ENCODE measurements at regions not wholly inside any gene's neighbourhood (a gene's known extent, or its start where the extent isn't known, plus 50 kb on each side); places are given as distances from the start of the nearest gene placed in this dataset.
A peak's percentile ranks its signal among the peaks of the same experiment; 100 is the strongest.
"Not testable (repeated sequence)": the region's sequence is repeated elsewhere in the genome, so short reads cannot be mapped to it uniquely, and the experiment has no call there.

DNA sequence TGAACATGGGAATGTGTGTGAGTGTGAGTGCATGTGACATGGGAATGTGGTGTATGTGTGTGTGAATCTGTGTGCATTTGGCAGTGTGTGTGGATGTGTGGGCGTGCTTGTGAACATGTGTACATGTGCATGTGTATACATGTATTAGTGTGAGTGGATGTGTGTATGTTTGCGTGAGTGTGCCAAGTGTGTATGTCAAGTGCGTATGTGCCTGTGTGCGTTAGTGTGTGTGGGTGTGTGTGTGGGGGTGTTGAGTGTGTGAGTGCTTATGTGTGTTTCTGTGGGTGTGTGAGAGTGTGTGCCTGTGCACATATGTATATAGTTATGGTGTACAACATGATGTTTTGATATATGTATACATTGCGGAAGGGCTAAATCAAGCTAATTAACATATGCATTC lies 244.3 kb downstream of the GADD45G start:
- no peak for DNase-seq (ENCODE audit: low read depth)
- H3K4me3 ChIP-seq (ENCODE audit: low read depth, low read length), result no peak overlapping the region
- TF ChIP-seq, protein P1, sequence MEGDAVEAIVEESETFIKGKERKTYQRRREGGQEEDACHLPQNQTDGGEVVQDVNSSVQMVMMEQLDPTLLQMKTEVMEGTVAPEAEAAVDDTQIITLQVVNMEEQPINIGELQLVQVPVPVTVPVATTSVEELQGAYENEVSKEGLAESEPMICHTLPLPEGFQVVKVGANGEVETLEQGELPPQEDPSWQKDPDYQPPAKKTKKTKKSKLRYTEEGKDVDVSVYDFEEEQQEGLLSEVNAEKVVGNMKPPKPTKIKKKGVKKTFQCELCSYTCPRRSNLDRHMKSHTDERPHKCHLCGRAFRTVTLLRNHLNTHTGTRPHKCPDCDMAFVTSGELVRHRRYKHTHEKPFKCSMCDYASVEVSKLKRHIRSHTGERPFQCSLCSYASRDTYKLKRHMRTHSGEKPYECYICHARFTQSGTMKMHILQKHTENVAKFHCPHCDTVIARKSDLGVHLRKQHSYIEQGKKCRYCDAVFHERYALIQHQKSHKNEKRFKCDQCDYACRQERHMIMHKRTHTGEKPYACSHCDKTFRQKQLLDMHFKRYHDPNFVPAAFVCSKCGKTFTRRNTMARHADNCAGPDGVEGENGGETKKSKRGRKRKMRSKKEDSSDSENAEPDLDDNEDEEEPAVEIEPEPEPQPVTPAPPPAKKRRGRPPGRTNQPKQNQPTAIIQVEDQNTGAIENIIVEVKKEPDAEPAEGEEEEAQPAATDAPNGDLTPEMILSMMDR (IDR thresholded peaks at IDR 0.05; ENCODE audit: control insufficient read depth, extremely low read depth, insufficient read depth), result no peak

- TF ChIP-seq, protein P1 (IDR thresholded peaks at IDR 0.05; ENCODE audit: control insufficient read depth, extremely low read depth, insufficient read depth), result no peak
- H3K4me3 ChIP-seq (ENCODE audit: low read depth, low read length), result no peak overlapping the region
- no peak for DNase-seq (ENCODE audit: low read depth)
These were observed 245.3 kb downstream of the GADD45G start for GRCh38 chr9:89850153-89850552.

- TF ChIP-seq, protein P1 (IDR thresholded peaks at IDR 0.05; ENCODE audit: control insufficient read depth, extremely low read depth, insufficient read depth), result no peak
- peak; percentile 77 for DNase-seq (ENCODE audit: low read depth)
- no peak overlapping the region for H3K4me3 ChIP-seq (ENCODE audit: low read depth, low read length)
These were observed 246.0 kb downstream of the GADD45G start for GRCh38 chr9:89850631-89851325.

DNA sequence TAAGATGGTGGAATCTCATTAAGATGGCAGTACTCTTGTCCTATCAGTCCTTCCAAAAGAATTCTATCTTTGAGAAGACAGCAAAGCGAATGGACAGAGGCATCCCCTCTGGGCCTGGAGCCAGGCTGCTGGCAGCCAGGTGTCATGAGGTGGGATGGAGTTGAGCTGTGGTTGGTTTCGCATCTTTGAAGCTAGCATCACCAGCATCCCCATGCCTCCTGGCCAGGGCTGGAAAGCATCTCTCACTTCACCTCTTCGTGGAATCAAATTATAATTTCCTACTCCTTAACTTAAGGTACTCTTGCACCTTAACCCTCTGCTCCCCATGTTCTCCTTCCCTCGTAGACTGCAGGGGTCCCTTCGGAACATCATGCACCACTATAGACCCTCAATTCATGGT lies 248.3 kb downstream of the GADD45G start:
- TF ChIP-seq, protein P1 (IDR thresholded peaks at IDR 0.05; ENCODE audit: control insufficient read depth, extremely low read depth, insufficient read depth), result no peak
- H3K4me3 ChIP-seq (ENCODE audit: low read depth, low read length), result no peak overlapping the region
- DNase-seq (ENCODE audit: low read depth), result no peak

DNA sequence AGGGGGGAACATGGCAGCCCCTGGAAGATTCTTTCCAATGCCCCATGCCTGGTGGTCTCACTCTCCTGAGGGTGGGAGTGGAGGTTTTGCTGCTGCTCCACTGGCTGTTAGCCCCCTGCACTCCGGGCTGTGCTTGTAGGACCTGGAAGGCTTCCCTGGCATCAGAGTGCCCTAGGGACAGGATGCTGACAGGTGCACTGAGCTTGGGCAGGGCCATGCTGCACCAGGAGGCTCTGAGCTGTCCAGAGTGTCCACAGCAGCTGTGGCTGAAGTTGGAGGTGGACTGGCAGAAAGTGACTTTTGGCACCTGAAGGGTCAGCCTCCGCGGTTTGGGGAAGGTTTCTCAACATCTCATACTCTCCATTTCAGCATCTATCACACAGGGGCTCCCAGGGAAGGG lies 249.1 kb downstream of the GADD45G start:
- no peak for DNase-seq (ENCODE audit: low read depth)
- TF ChIP-seq, protein P1 (IDR thresholded peaks at IDR 0.05; ENCODE audit: control insufficient read depth, extremely low read depth, insufficient read depth), result no peak

DNA sequence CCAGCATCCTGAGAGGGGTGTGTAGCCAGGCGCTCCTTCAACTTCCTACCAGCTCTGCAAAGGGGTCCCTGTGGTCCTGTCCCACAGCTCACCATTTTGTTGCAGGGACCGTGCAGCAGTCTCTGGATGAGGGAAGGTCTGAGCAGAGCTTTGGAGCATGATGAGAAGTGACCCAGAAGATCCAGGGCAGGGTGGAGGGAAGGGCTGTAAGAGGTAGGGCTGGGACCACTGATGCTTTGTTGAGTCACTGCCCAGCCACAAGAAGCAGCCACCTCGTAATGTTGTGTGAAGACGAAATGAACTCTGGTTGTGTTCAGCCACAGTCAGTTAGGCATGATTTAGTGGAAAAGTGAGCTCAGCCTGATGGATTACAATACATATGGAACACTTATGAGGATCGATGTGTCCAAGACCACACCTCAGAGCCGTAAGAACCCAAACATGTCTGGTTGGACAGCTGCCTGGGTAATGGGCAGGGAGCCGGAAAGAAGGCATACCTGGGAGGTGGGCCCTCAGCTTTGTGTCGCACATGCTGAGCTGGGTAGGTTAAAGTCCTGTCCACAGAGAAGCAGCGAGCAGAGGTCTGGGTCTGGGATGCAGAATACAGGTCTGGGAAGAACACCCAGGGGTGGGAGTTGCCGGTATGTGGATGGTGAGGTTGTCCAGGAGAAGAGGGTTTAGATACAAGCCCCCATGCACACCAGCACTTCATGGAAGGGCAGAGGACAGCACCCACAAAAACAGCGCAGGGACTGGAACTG lies 250.1 kb downstream of the GADD45G start:
- no peak overlapping the region for H3K4me3 ChIP-seq (ENCODE audit: low read depth, low read length)
- DNase-seq (ENCODE audit: low read depth), result no peak
- TF ChIP-seq, protein P1 (IDR thresholded peaks at IDR 0.05; ENCODE audit: control insufficient read depth, extremely low read depth, insufficient read depth), result no peak

More for the DNA sequence above, 249.1 kb downstream of the GADD45G start:
- H3K4me3 ChIP-seq (ENCODE audit: low read depth, low read length), result no peak overlapping the region

GRCh38 chr9:89856296-89856695 lies 251.5 kb downstream of the GADD45G start:
- DNase-seq (ENCODE audit: low read depth); H3K4me3 ChIP-seq (ENCODE audit: low read depth, low read length): not testable (repeated sequence)

DNA sequence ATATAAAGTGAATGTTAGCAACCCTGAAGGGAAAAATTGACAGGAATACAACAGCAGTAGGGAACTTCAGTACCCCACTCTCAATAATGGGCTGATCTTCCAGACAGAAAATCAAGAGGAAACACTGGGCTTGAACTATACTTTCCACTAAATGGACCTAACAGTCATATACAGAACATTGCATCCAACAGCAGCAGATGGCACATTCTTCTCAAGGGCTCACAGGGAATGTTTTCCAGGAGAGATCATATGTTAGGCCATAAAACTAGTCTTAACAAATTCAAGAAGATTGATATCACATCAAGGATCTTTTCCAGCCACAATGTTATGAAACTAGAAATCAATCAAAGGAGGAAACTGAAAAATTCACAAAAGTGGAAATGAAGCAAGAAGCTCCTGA lies 252.1 kb downstream of the GADD45G start:
- H3K4me3 ChIP-seq (ENCODE audit: low read depth, low read length); DNase-seq (ENCODE audit: low read depth): not testable (repeated sequence)

DNA sequence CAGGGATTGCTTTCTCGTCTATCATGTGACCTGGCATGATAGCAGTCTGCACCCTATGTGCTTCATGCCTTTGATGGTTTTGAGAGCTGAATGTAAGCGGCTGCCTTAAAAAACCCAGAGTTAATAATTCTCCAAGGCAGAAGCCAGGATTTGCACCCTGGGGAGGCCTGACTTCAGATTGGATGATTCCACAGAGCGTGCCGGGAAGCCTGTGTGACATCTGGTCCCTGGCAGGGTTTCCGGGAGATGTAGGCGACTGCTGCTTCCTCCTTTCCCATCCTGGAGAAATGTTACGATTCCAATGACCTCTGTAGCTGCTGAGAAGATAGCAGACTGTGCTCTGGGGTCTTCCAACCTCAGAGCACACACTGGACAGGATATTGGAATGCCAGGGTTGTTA lies 255.0 kb downstream of the GADD45G start:
- H3K4me3 ChIP-seq (ENCODE audit: low read depth, low read length); DNase-seq (ENCODE audit: low read depth): not testable (repeated sequence)

- not testable (repeated sequence) for H3K4me3 ChIP-seq (ENCODE audit: low read depth, low read length); DNase-seq (ENCODE audit: low read depth)
These were observed 256.6 kb downstream of the GADD45G start for GRCh38 chr9:89861371-89861770.
